B cell (primary cell): ENCODE measurements at regions not wholly inside any gene's neighbourhood (a gene's known extent, or its start where the extent isn't known, plus 50 kb on each side); places are given as distances from the start of the nearest gene placed in this dataset.

ENCODE experiments used
- ATAC-seq: fragments of 200-7000 bp; cut with Tn5 transposase; one replicate; pipeline ENCODE4 v1.10.0; 2021; ENCODE audit warnings: low read depth, mild to moderate bottlenecking, moderate number of reproducible peaks, moderate library complexity
- CTCF ChIA-PET: fragments of 350-600 bp; sonication (Branson Sonifier 250); formaldehyde crosslinking; loops from one replicate; lab custom pipeline; 2021; ENCODE audit warnings: antibody characterized with exemption, inconsistent platforms; lab: Charles Lee
- POLR2A ChIA-PET: fragments of 350-600 bp; sonication (Branson Sonifier 250); formaldehyde crosslinking; loops from one replicate; lab custom pipeline; 2021; ENCODE audit warnings: antibody characterized with exemption; lab: Charles Lee
- DNase-seq: peaks from one replicate; pipeline ENCODE4 v3.0.0; 2013
- H2AFZ ChIP-seq: 2 replicates; pipeline ENCODE4 v1.6.1; 2012; ENCODE audit warnings: mild to moderate bottlenecking, low read depth, low read length; ENCODE audit not compliant: insufficient read depth, poor library complexity, severe bottlenecking
- H3K27ac ChIP-seq, 2 donors: 1 replicate in 1 of 2; 2 replicates in 1 of 2; pipeline ENCODE4 v1.5.1; 2012 to 2013; ENCODE audit warnings: low read length in 2 of 2, mild to moderate bottlenecking in 2 of 2, moderate library complexity in 1 of 2
- H3K27me3 ChIP-seq, 4 experiments: fragments of 200-600 bp in 1 of 4; sonication (generic) in 1 of 4; replicated peaks in 1 of 4; 1 replicate in 2 of 4; 2 replicates in 2 of 4; pipeline versions ENCODE4 v1.6.1 to v1.7.0; 2013 to 2016; ENCODE audit warnings: low read length in 3 of 4, mild to moderate bottlenecking in 2 of 4, mixed read lengths in 1 of 4, moderate library complexity in 1 of 4; ENCODE audit not compliant: insufficient read depth in 4 of 4, control insufficient read depth in 3 of 4; ENCODE audit errors: control extremely low read depth in 1 of 4
- H3K36me3 ChIP-seq, 2 experiments: replicated peaks in 1 of 2; 1 replicate in 1 of 2; 2 replicates in 1 of 2; pipeline versions ENCODE4 v1.6.1 to v1.7.1; 2013; ENCODE audit warnings: low read length in 1 of 2; ENCODE audit not compliant: insufficient read depth in 2 of 2, control insufficient read depth in 1 of 2; ENCODE audit errors: control extremely low read depth in 1 of 2, extremely low read depth in 1 of 2
- H3K4me1 ChIP-seq, 2 donors: fragments of 200-600 bp in 1 of 2; sonication (generic) in 1 of 2; 1 replicate in 1 of 2; 2 replicates in 1 of 2; pipeline versions ENCODE4 v1.5.1 to v1.6.1; 2013 to 2017; ENCODE audit warnings: low read length in 2 of 2; ENCODE audit not compliant: control insufficient read depth in 2 of 2, insufficient read depth in 2 of 2
- H3K4me2 ChIP-seq: replicated peaks from 2 replicates; pipeline ENCODE3; 2012; ENCODE audit warnings: mild to moderate bottlenecking, low read depth, low read length; ENCODE audit not compliant: poor library complexity, severe bottlenecking
- H3K4me3 ChIP-seq, 5 experiments: fragments of 200-600 bp in 1 of 5; sonication (generic) in 1 of 5; 1 replicate in 3 of 5; 2 replicates in 2 of 5; pipeline versions ENCODE4 v1.5.1 to v1.7.0; 2011 to 2016; ENCODE audit warnings: low read length in 4 of 5, mild to moderate bottlenecking in 4 of 5, low read depth in 2 of 5, control low read depth in 1 of 5, moderate library complexity in 1 of 5; ENCODE audit not compliant: insufficient read depth in 1 of 5; ENCODE audit errors: control extremely low read depth in 1 of 5, extremely low read depth in 1 of 5
- H3K79me2 ChIP-seq: fragments of 200-600 bp; sonication (generic); one replicate; pipeline ENCODE4 v1.6.0; 2016; ENCODE audit warnings: low read length; ENCODE audit not compliant: control insufficient read depth, insufficient read depth
- H3K9ac ChIP-seq: fragments of 200-600 bp; sonication (generic); 2 replicates; pipeline ENCODE4 v1.6.1; 2017; ENCODE audit warnings: mild to moderate bottlenecking, low read length, moderate library complexity
- H3K9me3 ChIP-seq, 3 donors: one replicate each; pipeline versions ENCODE4 v1.6.1 to v1.7.1; 2013; ENCODE audit warnings: low read length in 2 of 3; ENCODE audit not compliant: control insufficient read depth in 2 of 3, insufficient read depth in 1 of 3; ENCODE audit errors: control extremely low read depth in 1 of 3
- H4K20me1 ChIP-seq: 2 replicates; pipeline ENCODE4 v1.6.0; 2012; ENCODE audit warnings: mild to moderate bottlenecking, low read length; ENCODE audit not compliant: insufficient read depth, control insufficient read depth, poor library complexity, severe bottlenecking
- H3K27ac Mint-ChIP-seq: one replicate; pipeline ENCODE4 v1.8.0; 2021; ENCODE audit warnings: mixed read lengths
- H3K27me3 Mint-ChIP-seq: one replicate; pipeline ENCODE4 v1.8.0; 2021; ENCODE audit warnings: mixed read lengths
- H3K4me1 Mint-ChIP-seq: one replicate; pipeline ENCODE4 v1.8.0; 2021; ENCODE audit warnings: mixed read lengths
- H3K4me3 Mint-ChIP-seq: one replicate; pipeline ENCODE4 v1.8.0; 2021; ENCODE audit warnings: mixed read lengths
- H3K9me3 Mint-ChIP-seq: one replicate; pipeline ENCODE4 v1.8.0; 2022; ENCODE audit warnings: mixed read lengths; ENCODE audit not compliant: insufficient read depth
- CTCF ChIP-seq: fragments of 200-600 bp; IDR thresholded peaks from one replicate; pipeline ENCODE4 v1.8.0; 2022; ENCODE audit warnings: antibody characterized with exemption, mild to moderate bottlenecking
- EZH2 ChIP-seq: IDR thresholded peaks from 2 replicates; pipeline ENCODE4 v1.6.1; 2012; ENCODE audit warnings: borderline replicate concordance, low read depth, mild to moderate bottlenecking, moderate library complexity, low read length; ENCODE audit not compliant: insufficient read depth, poor library complexity, severe bottlenecking
- WGBS: methylation state at CpG from one replicate; pipeline ENCODE4 v1.1.5; 2013; ENCODE audit warnings: missing lambda C conversion rate; ENCODE audit not compliant: insufficient coverage; 5-methylcytosine and 5-hydroxymethylcytosine counted together
- intact Hi-C: fragments of 100-400 bp; cut with micrococcal nuclease; formaldehyde crosslinking; loops from one replicate; pipeline ENCODE4 v1.10.0; 2022

- no peak overlapping the region for H3K27ac Mint-ChIP-seq
- Histone ChIP-seq H2AFZ (no peak overlapping the region), H3K9ac (no peak overlapping the region), H3K27me3 (no peaks in the 10 kb centered on the region), H3K4me2 (no peak overlapping the region), H3K27ac (no peak overlapping the region), H4K20me1 (no peaks in the 10 kb centered on the region), H3K4me1 (no peaks in the 10 kb centered on the region), H3K36me3 (no peaks in the 10 kb centered on the region), H3K4me3 (no peak overlapping the region), H3K9me3 (peaks cover 0 to 7% (median 0%) of the 10 kb centered on the region in 3 donors), H3K79me2 (no peaks in the 10 kb centered on the region)
- no peak overlapping the region for H3K4me3 Mint-ChIP-seq
- no peaks in the 10 kb centered on the region for H3K27me3 Mint-ChIP-seq
- ATAC-seq (no peak), DNase-seq (no peak)
- intact Hi-C loops, result no loop called here
- ChIA-PET POLR2A (no interaction called here), CTCF (no interaction called here)
- H3K9me3 Mint-ChIP-seq, result no peaks in the 10 kb centered on the region
- H3K4me1 Mint-ChIP-seq, result no peaks in the 10 kb centered on the region
- TF ChIP-seq EZH2, result no peak
- no peak for TF ChIP-seq CTCF
- WGBS, result no CpG with 5 or more reads among the region's 1 CpG
Observed at GRCh38 chr4:19512086-19512485, 739.6 kb upstream of the SLIT2 start.

DNA sequence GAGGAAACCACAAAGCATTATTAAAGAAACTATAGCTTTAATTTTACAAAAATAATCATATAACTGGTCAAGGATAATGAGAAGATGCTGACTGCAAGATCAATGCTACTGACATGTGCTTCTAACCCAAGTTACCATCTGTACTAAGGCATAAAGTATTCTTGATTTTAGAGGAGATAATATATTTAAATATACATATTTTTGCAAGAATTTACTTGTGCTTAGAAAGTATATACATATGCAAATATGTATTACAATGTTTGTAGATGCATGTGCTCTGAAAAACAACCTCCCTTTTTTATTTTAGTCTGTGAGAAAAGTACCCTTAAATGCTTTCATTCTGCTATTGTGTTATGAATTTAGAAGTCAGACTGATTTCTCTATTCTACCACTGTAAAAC lies 740.7 kb upstream of the SLIT2 start:
- POLR2A ChIA-PET, result no interaction called here
- H3K4me3 Mint-ChIP-seq, result no peak overlapping the region

More for the DNA sequence above, 740.7 kb upstream of the SLIT2 start:
- CTCF ChIA-PET, result no interaction called here
- peaks cover 0 to 4% (median 0%) of the 10 kb centered on the region in 3 donors for H3K9me3 ChIP-seq
- intact Hi-C loops, result no loop called here
- H3K27me3 ChIP-seq, result no peaks in the 10 kb centered on the region
- H3K79me2 ChIP-seq, result no peaks in the 10 kb centered on the region
- no peaks in the 10 kb centered on the region for H3K4me1 ChIP-seq
- no peak overlapping the region for H3K27ac ChIP-seq
- TF ChIP-seq CTCF (no peak), EZH2 (no peak)
- H3K27me3 Mint-ChIP-seq, result no peaks in the 10 kb centered on the region
- H4K20me1 ChIP-seq, result no peaks in the 10 kb centered on the region
- H3K4me2 ChIP-seq, result no peak overlapping the region
- H3K27ac Mint-ChIP-seq, result no peak overlapping the region
- no peak for ATAC-seq
- no peaks in the 10 kb centered on the region for H3K4me1 Mint-ChIP-seq
- H3K4me3 ChIP-seq, result no peak overlapping the region
- H3K9ac ChIP-seq, result no peak overlapping the region
- H2AFZ ChIP-seq, result no peak overlapping the region
- no peaks in the 10 kb centered on the region for H3K9me3 Mint-ChIP-seq
- DNase-seq, result no peak
- no peaks in the 10 kb centered on the region for H3K36me3 ChIP-seq
